ENCODE measurements at regions not wholly inside any gene's neighbourhood (a gene's known extent, or its start where the extent isn't known, plus 50 kb on each side); places are given as distances from the start of the nearest gene placed in this dataset.

DNA sequence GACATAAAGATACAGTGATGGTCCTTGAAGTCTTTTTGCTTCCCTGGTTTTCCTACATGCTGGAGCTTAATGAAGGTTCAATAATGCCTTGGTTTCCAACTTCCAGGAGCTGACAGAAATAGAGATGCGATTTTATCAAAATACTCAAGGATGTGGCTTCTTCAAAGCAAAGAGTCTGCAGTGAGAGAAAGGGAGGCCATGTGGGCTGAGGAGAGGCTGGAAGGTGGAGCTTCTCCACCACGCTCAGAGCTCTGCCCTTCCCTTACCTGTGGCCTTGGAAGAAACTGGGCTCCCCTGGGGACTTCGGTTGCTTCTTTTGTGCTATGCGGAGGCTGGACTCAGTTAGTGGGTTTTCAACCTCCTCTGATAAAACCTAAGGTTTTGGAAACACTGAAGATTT, 175.0 kb upstream of the APCDD1 start:
- H3K36me3 ChIP-seq (ENCODE audit: insufficient read depth in 1 of 2, low read depth in 1 of 2) = no peaks in the 10 kb centered on the region
- TF ChIP-seq, protein P1, sequence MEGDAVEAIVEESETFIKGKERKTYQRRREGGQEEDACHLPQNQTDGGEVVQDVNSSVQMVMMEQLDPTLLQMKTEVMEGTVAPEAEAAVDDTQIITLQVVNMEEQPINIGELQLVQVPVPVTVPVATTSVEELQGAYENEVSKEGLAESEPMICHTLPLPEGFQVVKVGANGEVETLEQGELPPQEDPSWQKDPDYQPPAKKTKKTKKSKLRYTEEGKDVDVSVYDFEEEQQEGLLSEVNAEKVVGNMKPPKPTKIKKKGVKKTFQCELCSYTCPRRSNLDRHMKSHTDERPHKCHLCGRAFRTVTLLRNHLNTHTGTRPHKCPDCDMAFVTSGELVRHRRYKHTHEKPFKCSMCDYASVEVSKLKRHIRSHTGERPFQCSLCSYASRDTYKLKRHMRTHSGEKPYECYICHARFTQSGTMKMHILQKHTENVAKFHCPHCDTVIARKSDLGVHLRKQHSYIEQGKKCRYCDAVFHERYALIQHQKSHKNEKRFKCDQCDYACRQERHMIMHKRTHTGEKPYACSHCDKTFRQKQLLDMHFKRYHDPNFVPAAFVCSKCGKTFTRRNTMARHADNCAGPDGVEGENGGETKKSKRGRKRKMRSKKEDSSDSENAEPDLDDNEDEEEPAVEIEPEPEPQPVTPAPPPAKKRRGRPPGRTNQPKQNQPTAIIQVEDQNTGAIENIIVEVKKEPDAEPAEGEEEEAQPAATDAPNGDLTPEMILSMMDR (IDR thresholded peaks at IDR 0.05) = no peak
- H3K4me3 ChIP-seq = no peak overlapping the region
- intact Hi-C loops (cut with DNase I) = no loop called here
- DNase-seq = no peak
- H3K27me3 ChIP-seq (ENCODE audit: insufficient read depth in 3 of 3, low read length in 2 of 3) = no peaks in the 10 kb centered on the region
- no peak for ATAC-seq
- WGBS, 3 donors = 94 to 98% (median 97%) methylated on average over 4 of the region's 4 CpGs
- no peak overlapping the region for H3K27ac ChIP-seq
- H3K4me1 ChIP-seq = no peaks in the 10 kb centered on the region
- H3K9me3 ChIP-seq = no peaks in the 10 kb centered on the region

DNA sequence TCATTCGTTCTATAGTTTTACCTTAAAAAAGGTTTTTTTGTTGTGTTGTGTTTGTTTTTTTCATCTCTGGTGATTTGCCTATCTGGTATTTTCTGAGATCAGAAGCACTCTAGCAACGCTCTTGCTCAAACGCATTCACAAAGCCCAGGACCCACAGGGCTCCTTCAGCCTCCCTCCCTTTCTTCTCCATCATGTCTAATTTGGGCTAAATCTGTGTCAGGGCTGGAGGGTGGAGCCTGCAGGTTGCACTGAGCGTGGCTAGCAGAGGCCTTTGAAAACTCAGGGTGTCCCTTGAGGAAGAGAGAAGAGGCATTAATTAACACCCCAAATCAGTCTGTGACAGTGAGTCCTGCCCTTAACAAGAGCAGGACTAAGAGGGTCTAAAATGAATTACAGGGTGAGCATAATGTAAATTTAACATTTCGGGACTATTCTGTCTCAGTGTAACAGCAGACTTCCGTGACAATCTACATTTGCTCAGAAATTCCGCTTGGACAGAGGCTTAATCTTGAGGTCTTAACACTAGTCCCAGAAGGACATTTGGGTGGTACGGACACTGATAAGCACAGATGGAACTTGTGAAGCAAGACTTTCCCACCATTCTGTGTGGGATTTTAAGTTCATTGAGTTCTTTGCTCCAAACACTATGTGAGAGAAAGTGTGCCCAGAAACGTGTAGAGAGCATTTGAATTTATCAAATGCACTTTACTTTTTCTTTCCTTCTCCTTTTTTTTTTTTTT, 174.4 kb upstream of the APCDD1 start:
- TF ChIP-seq, protein P1 (IDR thresholded peaks at IDR 0.05) = no peak
- ATAC-seq (no peak), DNase-seq (no peak)
- Histone ChIP-seq H3K27me3 (ENCODE audit: insufficient read depth in 3 of 3, low read length in 2 of 3) (no peaks in the 10 kb centered on the region), H3K4me1 (no peaks in the 10 kb centered on the region), H3K27ac (no peak overlapping the region), H3K36me3 (ENCODE audit: insufficient read depth in 1 of 2, low read depth in 1 of 2) (no peaks in the 10 kb centered on the region), H3K4me3 (no peak overlapping the region), H3K9me3 (no peaks in the 10 kb centered on the region)
- intact Hi-C loops (cut with DNase I) = no loop called here
- WGBS, 3 donors = 66 to 73% (median 69%) methylated on average over 9 of the region's 9 CpGs

DNA sequence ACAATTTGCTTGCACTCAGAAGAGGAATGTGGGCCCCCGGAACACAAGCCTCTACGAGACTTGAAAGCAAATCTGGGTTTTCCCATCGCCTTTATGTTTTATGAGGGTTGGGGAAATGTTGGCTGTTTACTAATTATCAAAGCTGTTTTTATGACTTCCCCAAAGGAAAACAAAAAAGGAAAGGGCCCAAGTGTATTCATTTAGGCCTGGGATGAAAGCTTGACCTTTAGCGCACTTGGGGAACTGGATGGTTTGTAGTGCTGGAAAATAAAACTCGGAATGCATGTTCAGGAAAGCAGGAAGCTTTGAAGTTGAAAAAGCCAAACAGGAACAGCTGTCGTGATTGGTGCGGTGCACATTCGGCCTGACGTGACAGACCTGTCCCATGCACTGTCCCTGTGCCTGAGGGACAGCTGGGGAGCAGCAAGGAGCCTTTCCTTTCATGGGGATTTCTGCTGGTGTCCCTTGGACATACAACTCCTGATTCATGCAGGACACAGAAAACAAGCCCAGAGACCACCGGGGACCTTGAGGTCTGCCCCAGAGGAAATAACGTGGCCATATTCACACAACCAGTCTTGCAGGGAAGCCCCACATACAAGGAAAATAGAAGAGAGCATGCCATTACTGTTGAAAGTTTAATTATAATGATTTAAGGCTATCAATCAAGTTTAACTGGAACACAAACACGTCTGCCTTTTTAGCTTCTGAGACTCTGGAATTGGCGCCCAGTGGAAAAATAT, 169.7 kb upstream of the APCDD1 start:
- no peak overlapping the region for H3K4me3 ChIP-seq
- TF ChIP-seq, protein P1 (IDR thresholded peaks at IDR 0.05) = no peak
- no peaks in the 10 kb centered on the region for H3K27me3 ChIP-seq (ENCODE audit: insufficient read depth in 3 of 3, low read length in 2 of 3)
- ATAC-seq (no peak), DNase-seq (no peak)
- H3K36me3 ChIP-seq (ENCODE audit: insufficient read depth in 1 of 2, low read depth in 1 of 2) = no peaks in the 10 kb centered on the region
- no peak overlapping the region for H3K27ac ChIP-seq
- no peaks in the 10 kb centered on the region for H3K4me1 ChIP-seq
- 44 to 54% (median 48%) methylated on average over 13 of the region's 13 CpGs for WGBS, 3 donors
- intact Hi-C loops (cut with DNase I) = no loop called here
- H3K9me3 ChIP-seq = no peaks in the 10 kb centered on the region

DNA sequence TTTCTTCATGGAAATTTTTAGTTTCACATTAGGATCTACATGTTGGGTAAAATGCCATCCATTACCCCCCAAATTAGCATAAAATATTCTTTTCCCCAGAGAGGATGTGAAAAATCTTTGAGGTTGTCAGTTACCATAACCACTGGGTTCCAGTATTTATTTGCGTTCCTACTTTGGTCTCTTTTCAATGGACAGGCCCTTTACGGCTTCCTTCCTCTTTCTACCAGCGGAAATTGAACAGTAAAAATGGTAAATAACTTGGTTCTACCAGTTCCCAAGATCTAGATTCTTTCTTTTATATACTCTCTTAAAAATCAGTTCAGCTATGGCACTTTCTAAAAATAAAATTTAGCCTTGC, 169.2 kb upstream of the APCDD1 start:
- intact Hi-C loops (cut with DNase I) = no loop called here
- Histone ChIP-seq H3K4me1 (no peaks in the 10 kb centered on the region), H3K9me3 (no peaks in the 10 kb centered on the region), H3K27me3 (ENCODE audit: insufficient read depth in 3 of 3, low read length in 2 of 3) (no peaks in the 10 kb centered on the region), H3K27ac (no peak overlapping the region), H3K36me3 (ENCODE audit: insufficient read depth in 1 of 2, low read depth in 1 of 2) (no peaks in the 10 kb centered on the region), H3K4me3 (no peak overlapping the region)
- no peak for DNase-seq
- WGBS, 3 donors = 83 to 89% (median 84%) methylated on average over 3 of the region's 3 CpGs
- TF ChIP-seq, protein P1 (IDR thresholded peaks at IDR 0.05) = no peak
- no peak for ATAC-seq

Measured in psoas muscle (tissue), 7 donors.